ENCODE measurements at regions not wholly inside any gene's neighbourhood (a gene's known extent, or its start where the extent isn't known, plus 50 kb on each side); places are given as distances from the start of the nearest gene placed in this dataset.

- no peak for TF ChIP-seq EZH2phosphoT487 (IDR thresholded peaks at IDR 0.05; ENCODE audit: insufficient read depth, low read depth)
- TF ChIP-seq EZH2 (IDR thresholded peaks at IDR 0.05; ENCODE audit: insufficient read depth, poor library complexity, severe bottlenecking), result no peak
- WGBS, 2 experiments (ENCODE audit: low coverage in 1 of 2, low lambda C conversion rate in 2 of 2, missing lambda C conversion rate in 2 of 2), result 66 to 73% methylated on average over 3 of the region's 3 CpGs
- no peaks in the 10 kb centered on the region for H3K4me1 ChIP-seq (ENCODE audit: insufficient read depth)
Measured at GRCh38 chr2:180337136-180337535, 330.0 kb upstream of the CWC22 start.

GRCh38 chr2:180336550-180336949 is 329.5 kb upstream of the CWC22 start:
- no peaks in the 10 kb centered on the region for H3K27me3 ChIP-seq (replicated peaks; ENCODE audit: insufficient read depth)
- no peak overlapping the region for H3K4me2 ChIP-seq (ENCODE audit: unreplicated experiment)
- peaks cover 3% of the 10 kb centered on the region for H3K9me3 ChIP-seq (ENCODE audit: low read depth)
- in situ Hi-C loops (cut with MboI), result no loop called here
- no peaks in the 10 kb centered on the region for H3K79me2 ChIP-seq (ENCODE audit: insufficient read depth)
- H3K9ac ChIP-seq, result no peak overlapping the region
- WGBS, 2 experiments (ENCODE audit: low coverage in 1 of 2, low lambda C conversion rate in 2 of 2, missing lambda C conversion rate in 2 of 2), result 53 to 55% methylated on average over 2 of the region's 2 CpGs
- no peak overlapping the region for H3K4me3 ChIP-seq
- TF ChIP-seq EZH2 (IDR thresholded peaks at IDR 0.05; ENCODE audit: insufficient read depth, poor library complexity, severe bottlenecking) (no peak), EZH2phosphoT487 (IDR thresholded peaks at IDR 0.05; ENCODE audit: insufficient read depth, low read depth) (no peak)
- no peak overlapping the region for H2AFZ ChIP-seq
- no peak overlapping the region for H3K27ac ChIP-seq
- no peaks in the 10 kb centered on the region for H3F3A ChIP-seq (ENCODE audit: insufficient read depth)
- no peaks in the 10 kb centered on the region for H4K20me1 ChIP-seq (ENCODE audit: insufficient read depth)
- H3K9me2 ChIP-seq (ENCODE audit: insufficient read depth), result no peaks in the 10 kb centered on the region
- DNase-seq, result no peak
- H3K36me3 ChIP-seq (ENCODE audit: low read depth), result no peaks in the 10 kb centered on the region
- H3K4me1 ChIP-seq (ENCODE audit: insufficient read depth), result no peaks in the 10 kb centered on the region

More at GRCh38 chr2:180337136-180337535, 330.0 kb upstream of the CWC22 start:
- in situ Hi-C loops (cut with MboI), result no loop called here
- Histone ChIP-seq H3K27me3 (replicated peaks; ENCODE audit: insufficient read depth) (no peaks in the 10 kb centered on the region), H3K27ac (no peak overlapping the region), H4K20me1 (ENCODE audit: insufficient read depth) (no peaks in the 10 kb centered on the region), H3K9me2 (ENCODE audit: insufficient read depth) (no peaks in the 10 kb centered on the region), H2AFZ (no peak overlapping the region), H3K79me2 (ENCODE audit: insufficient read depth) (no peaks in the 10 kb centered on the region), H3K9ac (no peak overlapping the region), H3K36me3 (ENCODE audit: low read depth) (no peaks in the 10 kb centered on the region), H3K9me3 (ENCODE audit: low read depth) (peaks cover 3% of the 10 kb centered on the region), H3F3A (ENCODE audit: insufficient read depth) (no peaks in the 10 kb centered on the region), H3K4me2 (ENCODE audit: unreplicated experiment) (no peak overlapping the region), H3K4me3 (no peak overlapping the region)
- no peak for DNase-seq

- no peak overlapping the region for H2AFZ ChIP-seq
- no peak overlapping the region for H3K9ac ChIP-seq
- TF ChIP-seq EZH2phosphoT487 (IDR thresholded peaks at IDR 0.05; ENCODE audit: insufficient read depth, low read depth) (no peak), EZH2 (IDR thresholded peaks at IDR 0.05; ENCODE audit: insufficient read depth, poor library complexity, severe bottlenecking) (no peak)
- H3K9me2 ChIP-seq (ENCODE audit: insufficient read depth), result no peaks in the 10 kb centered on the region
- no peak overlapping the region for H3K4me2 ChIP-seq (ENCODE audit: unreplicated experiment)
- no peaks in the 10 kb centered on the region for H3F3A ChIP-seq (ENCODE audit: insufficient read depth)
- H3K79me2 ChIP-seq (ENCODE audit: insufficient read depth), result no peaks in the 10 kb centered on the region
- H4K20me1 ChIP-seq (ENCODE audit: insufficient read depth), result no peaks in the 10 kb centered on the region
- DNase-seq, result no peak
- WGBS, 2 experiments (ENCODE audit: low coverage in 1 of 2, low lambda C conversion rate in 2 of 2, missing lambda C conversion rate in 2 of 2), result 87 to 90% methylated on average over 3 of the region's 3 CpGs
- H3K36me3 ChIP-seq (ENCODE audit: low read depth), result no peaks in the 10 kb centered on the region
- no peaks in the 10 kb centered on the region for H3K27me3 ChIP-seq (replicated peaks; ENCODE audit: insufficient read depth)
- no peaks in the 10 kb centered on the region for H3K4me1 ChIP-seq (ENCODE audit: insufficient read depth)
- peaks cover 3% of the 10 kb centered on the region for H3K9me3 ChIP-seq (ENCODE audit: low read depth)
- no peak overlapping the region for H3K27ac ChIP-seq
- in situ Hi-C loops (cut with MboI), result no loop called here
- H3K4me3 ChIP-seq, result no peak overlapping the region
Measured at GRCh38 chr2:180334514-180334913, 327.4 kb upstream of the CWC22 start.

GRCh38 chr2:180328795-180329422 is 321.8 kb upstream of the CWC22 start:
- Histone ChIP-seq H3K4me1 (ENCODE audit: insufficient read depth) (peaks cover 9% of the 10 kb centered on the region), H3K4me2 (ENCODE audit: unreplicated experiment) (no peak overlapping the region), H4K20me1 (ENCODE audit: insufficient read depth) (no peaks in the 10 kb centered on the region), H3K36me3 (ENCODE audit: low read depth) (no peaks in the 10 kb centered on the region), H3K4me3 (no peak overlapping the region), H3K9me2 (ENCODE audit: insufficient read depth) (no peaks in the 10 kb centered on the region), H2AFZ (no peak overlapping the region), H3K79me2 (ENCODE audit: insufficient read depth) (no peaks in the 10 kb centered on the region), H3F3A (ENCODE audit: insufficient read depth) (no peaks in the 10 kb centered on the region), H3K9ac (no peak overlapping the region), H3K27me3 (replicated peaks; ENCODE audit: insufficient read depth) (no peaks in the 10 kb centered on the region), H3K27ac (no peak overlapping the region), H3K9me3 (ENCODE audit: low read depth) (no peaks in the 10 kb centered on the region)
- no peak for DNase-seq
- in situ Hi-C loops (cut with MboI), result no loop called here
- no peak for TF ChIP-seq EZH2phosphoT487 (IDR thresholded peaks at IDR 0.05; ENCODE audit: insufficient read depth, low read depth)
- TF ChIP-seq EZH2 (IDR thresholded peaks at IDR 0.05; ENCODE audit: insufficient read depth, poor library complexity, severe bottlenecking), result no peak
- WGBS, 2 experiments (ENCODE audit: low coverage in 1 of 2, low lambda C conversion rate in 2 of 2, missing lambda C conversion rate in 2 of 2), result 77 to 89% methylated on average over 1 of the region's 1 CpG

- no peak overlapping the region for H3K4me2 ChIP-seq (ENCODE audit: unreplicated experiment)
- H4K20me1 ChIP-seq (ENCODE audit: insufficient read depth), result no peaks in the 10 kb centered on the region
- no peak overlapping the region for H3K27ac ChIP-seq
- DNase-seq, result no peak
- no peak for TF ChIP-seq EZH2 (IDR thresholded peaks at IDR 0.05; ENCODE audit: insufficient read depth, poor library complexity, severe bottlenecking)
- TF ChIP-seq EZH2phosphoT487 (IDR thresholded peaks at IDR 0.05; ENCODE audit: insufficient read depth, low read depth), result no peak
- no peak overlapping the region for H2AFZ ChIP-seq
- in situ Hi-C loops (cut with MboI), result no loop called here
- H3K9ac ChIP-seq, result no peak overlapping the region
- no peaks in the 10 kb centered on the region for H3K79me2 ChIP-seq (ENCODE audit: insufficient read depth)
- no peaks in the 10 kb centered on the region for H3K36me3 ChIP-seq (ENCODE audit: low read depth)
- H3F3A ChIP-seq (ENCODE audit: insufficient read depth), result peaks cover 6% of the 10 kb centered on the region; the same call in 1 of the 2 replicates
- H3K9me3 ChIP-seq (ENCODE audit: low read depth), result no peaks in the 10 kb centered on the region
- H3K27me3 ChIP-seq (replicated peaks; ENCODE audit: insufficient read depth), result no peaks in the 10 kb centered on the region
- H3K4me1 ChIP-seq (ENCODE audit: insufficient read depth), result peaks cover 25% of the 10 kb centered on the region
- no peak overlapping the region for H3K4me3 ChIP-seq
- H3K9me2 ChIP-seq (ENCODE audit: insufficient read depth), result no peaks in the 10 kb centered on the region
Measured at GRCh38 chr2:180327185-180327584, 320.1 kb upstream of the CWC22 start.
